OCI-LY7 (cell line): ENCODE measurements at regions not wholly inside any gene's neighbourhood (a gene's known extent, or its start where the extent isn't known, plus 50 kb on each side); places are given as distances from the start of the nearest gene placed in this dataset.
"Not testable (repeated sequence)": the region's sequence is repeated elsewhere in the genome, so short reads cannot be mapped to it uniquely, and the experiment has no call there.

Experiments
- CTCF ChIP-seq: fragments of 200-600 bp; sonication (generic); conservative IDR thresholded peaks from 2 replicates; pipeline ENCODE4 v1.5.1; 2014; ENCODE audit warnings: mild to moderate bottlenecking, antibody characterized with exemption, low read length, moderate library complexity, mixed read lengths
- EZH2phosphoT487 ChIP-seq: fragments of 200-600 bp; sonication (generic); IDR thresholded peaks from 2 replicates; pipeline ENCODE4 v1.6.1; 2018; ENCODE audit warnings: low read depth, borderline replicate concordance, mild to moderate bottlenecking, mixed run types, antibody characterized with exemption, low read length, moderate library complexity, mixed read lengths

- not testable (repeated sequence) for TF ChIP-seq CTCF, EZH2phosphoT487
These were observed 98.0 kb downstream of the CHRFAM7A start for GRCh38 chr15:30295150-30295844.
